GM19023 (cell line): ENCODE measurements at regions not wholly inside any gene's neighbourhood (a gene's known extent, or its start where the extent isn't known, plus 50 kb on each side); places are given as distances from the start of the nearest gene placed in this dataset.
"Not testable (repeated sequence)": the region's sequence is repeated elsewhere in the genome, so short reads cannot be mapped to it uniquely, and the experiment has no call there.

Experiments used
- ATAC-seq: cut with Tn5 transposase; IDR thresholded peaks from one replicate; pipeline ENCODE4 v1.9.1; 2021; ENCODE audit warnings: mild to moderate bottlenecking, moderate library complexity; ENCODE audit not compliant: unreplicated experiment

DNA sequence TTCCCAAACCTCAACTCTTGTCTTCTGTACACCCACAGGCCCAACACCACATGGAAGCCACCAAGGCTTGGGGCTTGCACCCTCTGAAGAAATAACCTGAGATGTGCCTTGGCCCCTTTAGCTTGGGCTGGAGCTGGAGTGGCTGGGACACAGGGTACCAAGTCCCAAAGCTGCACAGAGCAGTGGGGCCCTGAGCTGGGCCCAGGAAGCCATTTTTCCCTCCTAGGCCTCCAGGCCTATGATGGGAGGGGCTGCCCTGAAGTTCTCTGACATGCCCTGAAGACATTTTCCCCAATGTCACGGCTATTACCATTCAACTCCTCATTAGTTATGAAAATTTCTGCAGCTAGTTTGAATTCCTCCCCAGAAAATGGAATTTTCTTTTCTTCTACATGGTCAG lies 163.2 kb upstream of the ARID1B start:
- ATAC-seq, result no peak

GRCh38 chr6:156612361-156612760 lies 164.8 kb upstream of the ARID1B start:
- no peak for ATAC-seq

- ATAC-seq, result no peak
Measured at GRCh38 chr6:156602066-156602385, 175.2 kb upstream of the ARID1B start.

DNA sequence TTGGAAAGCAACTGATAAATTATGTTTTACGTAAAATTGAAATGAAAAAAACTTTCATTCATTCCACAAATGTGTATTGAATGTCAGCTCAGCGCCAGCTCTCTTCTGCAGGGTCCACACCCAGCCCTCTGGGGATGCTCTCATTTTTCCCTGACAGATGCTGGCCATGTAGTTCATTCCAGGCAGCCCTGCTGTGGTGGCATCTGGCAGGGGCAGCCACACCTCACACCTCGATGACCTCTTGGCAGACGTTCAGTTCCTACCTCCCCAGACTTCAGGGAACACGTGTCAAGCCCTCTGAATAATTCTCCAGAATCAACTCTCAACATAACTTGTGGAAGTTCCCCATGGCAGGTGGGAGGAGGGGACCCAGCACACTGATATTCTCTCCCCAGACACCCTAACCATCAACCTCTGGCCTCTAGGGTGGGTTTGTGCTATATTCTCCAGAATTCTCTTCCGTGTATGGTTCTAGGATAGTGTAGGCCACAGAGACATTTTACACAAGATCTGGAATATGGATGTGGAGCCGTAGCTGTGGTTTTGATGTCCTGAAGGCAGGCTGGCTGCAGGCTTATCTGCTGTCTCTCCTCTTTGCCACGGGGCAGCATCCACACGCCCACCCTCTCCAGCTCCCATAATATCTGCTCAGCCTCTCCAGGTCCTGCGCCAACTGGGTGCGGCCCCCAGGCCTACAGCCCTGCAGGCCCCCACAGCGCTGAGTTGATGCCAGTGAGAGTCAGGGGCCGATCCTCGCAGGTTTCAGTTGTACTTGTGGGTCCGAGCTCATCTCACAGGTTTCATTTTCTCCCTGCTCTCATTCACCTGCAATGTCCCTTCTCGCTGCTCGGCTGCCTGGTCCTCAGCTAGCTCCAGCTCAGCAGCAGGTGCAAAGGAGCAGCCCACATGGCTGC lies 175.8 kb upstream of the ARID1B start:
- ATAC-seq, result no peak

GRCh38 chr6:156600678-156601077 lies 176.5 kb upstream of the ARID1B start:
- no peak for ATAC-seq

GRCh38 chr6:156599978-156600590 lies 177.1 kb upstream of the ARID1B start:
- ATAC-seq, result no peak

DNA sequence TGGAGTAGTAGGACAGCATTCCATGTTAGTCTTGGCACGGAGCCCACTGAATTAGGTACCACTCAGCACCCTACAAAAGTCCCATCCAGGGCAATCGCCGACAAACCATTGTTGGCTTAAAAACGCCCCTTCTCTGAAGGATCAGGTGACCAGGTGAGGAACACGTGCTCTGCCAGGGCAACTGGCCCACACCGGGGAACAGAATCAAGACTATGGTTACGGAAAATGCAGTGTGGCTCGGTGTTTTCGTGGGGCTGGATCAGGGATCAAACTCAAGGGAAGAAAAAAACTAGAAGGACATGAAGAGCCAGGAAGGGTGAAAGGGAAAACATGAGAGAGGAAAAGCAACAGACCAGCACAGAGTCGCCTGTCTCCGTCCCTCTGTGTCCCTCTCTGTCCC lies 177.8 kb upstream of the ARID1B start:
- ATAC-seq, result no peak

DNA sequence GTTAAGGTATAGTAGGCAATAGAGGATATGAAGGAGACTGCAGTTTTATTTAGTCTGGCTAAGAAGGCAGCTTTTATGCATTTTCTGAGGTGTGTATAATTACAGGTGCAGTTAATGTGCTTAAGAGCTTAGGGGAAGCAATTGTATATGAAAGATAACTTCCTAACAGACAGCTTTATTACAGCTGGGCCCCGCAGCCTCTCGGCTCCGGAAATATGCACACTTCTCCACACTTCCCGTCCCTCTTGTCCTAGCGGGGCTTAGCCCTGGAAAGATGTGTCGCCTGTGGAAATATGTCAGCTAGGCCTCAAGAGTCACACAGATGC lies 178.4 kb upstream of the ARID1B start:
- ATAC-seq, result no peak

GRCh38 chr6:156598071-156598854 lies 178.9 kb upstream of the ARID1B start:
- no peak for ATAC-seq

DNA sequence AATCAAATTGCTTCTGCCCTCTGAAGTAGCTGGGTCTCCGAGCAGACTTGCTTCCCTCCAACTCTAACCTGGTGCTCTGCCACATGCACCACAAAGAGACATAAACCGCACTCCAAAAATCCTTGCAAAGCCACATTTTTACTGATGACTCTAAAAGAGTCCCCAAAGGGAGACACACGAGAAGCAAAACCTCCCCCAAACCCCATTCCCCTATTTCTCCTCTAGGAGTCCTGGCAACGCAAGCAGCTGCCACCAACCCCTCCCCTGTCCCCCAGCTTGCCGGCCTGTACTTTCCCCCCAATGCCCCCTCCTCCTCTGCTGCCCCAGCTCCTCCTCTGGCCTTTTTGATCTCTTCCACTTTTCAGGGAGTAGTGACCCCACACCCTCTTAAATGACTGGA lies 180.1 kb upstream of the ARID1B start:
- ATAC-seq, result no peak

DNA sequence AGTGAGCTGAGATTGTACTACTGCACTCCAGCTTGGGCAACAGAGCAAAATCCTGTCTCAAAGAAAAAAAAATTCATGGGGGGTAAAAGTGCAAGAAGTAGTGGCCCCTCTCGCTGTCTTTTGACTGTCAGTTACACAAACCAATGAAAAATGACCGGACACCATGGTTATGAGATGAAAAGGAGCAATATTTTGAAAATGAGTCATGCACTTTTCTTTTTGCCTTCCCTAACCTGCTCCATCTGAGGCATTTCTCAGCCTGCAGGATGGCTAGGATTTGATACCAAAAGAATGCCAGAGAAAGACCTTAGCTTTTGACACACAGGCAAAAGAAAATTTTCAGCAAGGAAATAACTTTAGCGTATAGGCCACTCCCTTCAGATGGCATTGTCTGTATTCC lies 181.7 kb upstream of the ARID1B start:
- ATAC-seq, result no peak

DNA sequence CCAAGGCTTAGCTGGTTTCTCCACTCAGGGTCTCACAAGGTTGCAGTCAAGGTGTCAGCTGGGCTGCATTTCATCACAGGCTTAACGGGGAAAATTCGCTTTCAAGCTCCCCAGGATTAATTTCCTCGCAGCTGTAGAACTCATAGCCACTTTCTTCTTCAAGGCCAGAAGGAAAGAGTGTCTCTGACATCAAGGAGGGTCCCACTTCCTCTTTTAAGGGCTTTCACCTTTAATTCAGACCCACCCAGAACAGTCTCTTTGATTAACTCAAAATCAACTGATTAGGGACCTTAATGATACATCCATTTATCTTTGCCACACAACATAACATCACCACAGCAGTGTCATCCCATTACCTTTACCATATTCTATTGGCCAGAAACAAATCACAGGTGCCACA lies 183.3 kb upstream of the ARID1B start:
- no peak for ATAC-seq

DNA sequence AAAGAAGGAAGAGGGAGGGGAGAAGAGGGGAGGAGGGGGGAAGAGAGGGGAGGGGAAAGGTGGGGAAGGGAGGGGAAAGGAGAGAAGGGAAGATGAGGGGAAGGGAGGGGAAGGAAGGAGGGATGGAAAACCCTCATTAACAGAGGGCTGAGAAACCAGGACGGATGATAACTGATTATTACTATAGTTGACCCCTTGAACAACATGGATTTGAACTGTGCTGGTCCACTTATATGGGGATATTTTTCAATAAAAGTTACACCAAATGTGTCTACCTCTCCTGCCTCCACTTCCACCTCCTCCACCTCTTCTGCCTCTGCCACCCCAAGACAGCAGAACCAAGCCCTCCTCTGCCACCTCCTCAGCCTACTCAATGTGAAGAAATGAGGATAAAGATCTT lies 184.1 kb upstream of the ARID1B start:
- no peak for ATAC-seq

DNA sequence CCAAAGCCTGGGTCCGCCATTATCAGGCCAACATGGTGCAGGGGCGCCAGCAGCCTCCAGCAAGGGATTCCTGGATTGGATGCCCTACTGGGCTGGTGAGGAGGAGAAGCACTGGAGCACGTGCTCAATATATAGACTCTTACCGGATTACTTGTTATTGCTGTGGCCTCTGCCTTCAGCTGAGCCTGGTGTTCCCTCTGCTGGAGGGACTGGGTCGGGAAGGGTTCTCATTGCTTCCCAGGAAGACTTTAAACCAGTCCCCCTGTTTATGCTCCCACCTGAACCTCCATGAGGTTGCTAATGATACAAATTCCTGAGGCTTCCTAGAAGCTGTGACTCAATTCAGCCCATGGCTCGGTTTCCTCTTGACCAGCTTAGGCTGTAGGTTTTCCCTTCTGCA lies 186.7 kb upstream of the ARID1B start:
- no peak for ATAC-seq

GRCh38 chr6:156589281-156589680 lies 187.9 kb upstream of the ARID1B start:
- no peak for ATAC-seq

DNA sequence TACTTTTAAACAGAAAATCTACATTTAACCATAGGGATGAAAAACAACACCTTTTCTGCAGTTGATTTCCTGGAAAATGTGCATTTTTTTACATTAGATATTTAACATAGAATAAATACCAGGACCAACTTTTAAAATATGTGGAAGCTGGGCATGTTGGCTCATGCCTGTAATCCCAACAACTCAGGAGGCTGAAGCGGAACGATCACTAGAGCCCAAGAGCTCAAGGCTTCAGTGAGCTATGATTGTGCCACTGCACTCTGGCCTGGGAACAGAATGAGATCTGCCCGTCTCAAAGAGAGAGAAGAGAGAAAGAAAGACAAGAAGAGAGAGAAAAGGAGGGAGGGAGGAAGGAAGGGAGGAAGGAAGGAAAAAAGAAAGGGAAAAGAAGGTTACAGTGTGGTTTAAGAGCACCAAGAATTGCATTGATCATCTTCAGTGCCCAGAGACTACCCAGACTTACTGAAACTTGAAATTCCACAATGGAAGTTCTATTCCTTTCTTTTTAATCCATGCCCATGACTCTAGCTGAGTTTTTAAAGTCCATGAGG lies 189.4 kb upstream of the ARID1B start:
- ATAC-seq, result no peak

- ATAC-seq, result no peak
Measured at GRCh38 chr6:156587071-156587470, 190.1 kb upstream of the ARID1B start.

- no peak for ATAC-seq
Measured at GRCh38 chr6:156585859-156586258, 191.3 kb upstream of the ARID1B start.

DNA sequence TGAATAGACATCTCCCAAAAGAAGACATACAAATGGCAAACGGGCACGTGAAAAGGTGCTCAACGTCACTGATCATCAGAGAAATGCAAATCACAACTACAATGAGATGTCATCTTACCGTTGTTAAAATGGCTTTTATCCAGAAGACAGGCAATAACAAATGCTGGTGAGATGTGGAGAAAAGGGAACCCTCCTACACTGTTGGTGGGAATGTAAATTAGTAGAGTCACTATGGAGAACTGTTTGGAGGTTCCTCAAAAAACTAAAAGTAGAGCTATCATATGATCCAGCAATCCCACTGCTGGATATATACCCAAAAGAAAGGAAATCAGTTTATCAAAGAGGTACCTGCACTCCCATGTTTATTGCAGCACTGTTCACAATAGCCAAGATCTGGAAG lies 193.1 kb upstream of the ARID1B start:
- not testable (repeated sequence) for ATAC-seq

GRCh38 chr6:156583083-156583482 lies 194.1 kb upstream of the ARID1B start:
- no peak for ATAC-seq

- no peak for ATAC-seq
Measured at GRCh38 chr6:156582509-156582992, 194.6 kb upstream of the ARID1B start.

- ATAC-seq, result no peak
Measured at GRCh38 chr6:156579564-156579963, 197.6 kb upstream of the ARID1B start.
